Skeletal muscle satellite cell (primary cell): ENCODE measurements at regions not wholly inside any gene's neighbourhood (a gene's known extent, or its start where the extent isn't known, plus 50 kb on each side); places are given as distances from the start of the nearest gene placed in this dataset.
"Not testable (repeated sequence)": the region's sequence is repeated elsewhere in the genome, so short reads cannot be mapped to it uniquely, and the experiment has no call there.

Experiments
- H3K27me3 ChIP-seq: 2 replicates; pipeline ENCODE4 v1.7.0; 2013; ENCODE audit warnings: low read length; ENCODE audit not compliant: control insufficient read depth, insufficient read depth
- H3K36me3 ChIP-seq: 2 replicates; pipeline ENCODE4 v1.7.0; 2013; ENCODE audit warnings: mild to moderate bottlenecking, control low read depth, low read length; ENCODE audit not compliant: insufficient read depth
- H3K4me1 ChIP-seq: 2 replicates; pipeline ENCODE4 v1.7.0; 2013; ENCODE audit warnings: low read length; ENCODE audit not compliant: control insufficient read depth, insufficient read depth
- H3K4me2 ChIP-seq: 2 replicates; pipeline ENCODE4 v1.7.0; 2013; ENCODE audit warnings: mild to moderate bottlenecking, low read length
- H3K4me3 ChIP-seq: 2 replicates; pipeline ENCODE4 v1.7.0; 2013; ENCODE audit warnings: low read length
- H3K9ac ChIP-seq: 2 replicates; pipeline ENCODE4 v1.7.0; 2013; ENCODE audit warnings: mild to moderate bottlenecking, low read depth, low read length, moderate library complexity
- H3K9me3 ChIP-seq: replicated peaks from 2 replicates; pipeline ENCODE4 v1.7.0; 2013; ENCODE audit warnings: mild to moderate bottlenecking, control low read depth, low read length

- H3K36me3 ChIP-seq, H3K9ac ChIP-seq, H3K27me3 ChIP-seq, H3K4me3 ChIP-seq, H3K4me2 ChIP-seq, H3K4me1 ChIP-seq, H3K9me3 ChIP-seq: not testable (repeated sequence)
Measured at GRCh38 chr4:65998807-65999517, 328.7 kb upstream of the EPHA5 start.

GRCh38 chr4:65983061-65983460 is 312.8 kb upstream of the EPHA5 start:
- H3K9me3 ChIP-seq: no peaks in the 10 kb centered on the region
- H3K36me3 ChIP-seq: no peaks in the 10 kb centered on the region
- no peak overlapping the region for H3K9ac ChIP-seq

GRCh38 chr4:65976287-65976686 is 306.0 kb upstream of the EPHA5 start:
- no peaks in the 10 kb centered on the region for H3K36me3 ChIP-seq
- H3K27me3 ChIP-seq: no peaks in the 10 kb centered on the region
- H3K4me3 ChIP-seq: no peak overlapping the region
- H3K9ac ChIP-seq: no peak overlapping the region
- H3K4me1 ChIP-seq: no peaks in the 10 kb centered on the region
- H3K9me3 ChIP-seq: no peaks in the 10 kb centered on the region
- H3K4me2 ChIP-seq: no peak overlapping the region

More at GRCh38 chr4:65983061-65983460, 312.8 kb upstream of the EPHA5 start:
- H3K4me2 ChIP-seq: no peak overlapping the region
- no peaks in the 10 kb centered on the region for H3K4me1 ChIP-seq
- H3K4me3 ChIP-seq: no peak overlapping the region
- no peaks in the 10 kb centered on the region for H3K27me3 ChIP-seq

GRCh38 chr4:65973186-65973585 is 302.9 kb upstream of the EPHA5 start:
- no peaks in the 10 kb centered on the region for H3K36me3 ChIP-seq
- no peak overlapping the region for H3K9ac ChIP-seq
- no peaks in the 10 kb centered on the region for H3K4me1 ChIP-seq
- H3K4me3 ChIP-seq: no peak overlapping the region
- H3K4me2 ChIP-seq: no peak overlapping the region
- H3K9me3 ChIP-seq: no peaks in the 10 kb centered on the region
- no peaks in the 10 kb centered on the region for H3K27me3 ChIP-seq

GRCh38 chr4:65971686-65972085 is 301.4 kb upstream of the EPHA5 start:
- H3K4me2 ChIP-seq: no peak overlapping the region
- no peaks in the 10 kb centered on the region for H3K9me3 ChIP-seq
- H3K27me3 ChIP-seq: no peaks in the 10 kb centered on the region
- H3K9ac ChIP-seq: no peak overlapping the region
- no peaks in the 10 kb centered on the region for H3K4me1 ChIP-seq
- H3K36me3 ChIP-seq: no peaks in the 10 kb centered on the region
- no peak overlapping the region for H3K4me3 ChIP-seq

- no peak overlapping the region for H3K4me2 ChIP-seq
- no peaks in the 10 kb centered on the region for H3K36me3 ChIP-seq
- H3K4me3 ChIP-seq: no peak overlapping the region
- no peak overlapping the region for H3K9ac ChIP-seq
- H3K9me3 ChIP-seq: no peaks in the 10 kb centered on the region
- H3K4me1 ChIP-seq: no peaks in the 10 kb centered on the region
- no peaks in the 10 kb centered on the region for H3K27me3 ChIP-seq
Measured at GRCh38 chr4:65968831-65969558, 298.7 kb upstream of the EPHA5 start.

GRCh38 chr4:65960751-65961150 is 290.5 kb upstream of the EPHA5 start:
- Histone ChIP-seq H3K27me3 (no peaks in the 10 kb centered on the region), H3K9me3 (no peaks in the 10 kb centered on the region), H3K4me2 (no peak overlapping the region), H3K36me3 (no peaks in the 10 kb centered on the region), H3K4me1 (no peaks in the 10 kb centered on the region), H3K4me3 (no peak overlapping the region), H3K9ac (no peak overlapping the region)

GRCh38 chr4:65954416-65954815 is 284.1 kb upstream of the EPHA5 start:
- H3K4me2 ChIP-seq: no peak overlapping the region
- H3K36me3 ChIP-seq: no peaks in the 10 kb centered on the region
- no peak overlapping the region for H3K4me3 ChIP-seq
- no peaks in the 10 kb centered on the region for H3K27me3 ChIP-seq
- no peaks in the 10 kb centered on the region for H3K9me3 ChIP-seq
- H3K4me1 ChIP-seq: no peaks in the 10 kb centered on the region
- H3K9ac ChIP-seq: no peak overlapping the region

GRCh38 chr4:65951177-65951576 is 280.9 kb upstream of the EPHA5 start:
- Histone ChIP-seq H3K36me3 (no peaks in the 10 kb centered on the region), H3K9ac (no peak overlapping the region), H3K9me3 (no peaks in the 10 kb centered on the region), H3K4me1 (no peaks in the 10 kb centered on the region), H3K4me3 (no peak overlapping the region), H3K27me3 (no peaks in the 10 kb centered on the region), H3K4me2 (no peak overlapping the region)

GRCh38 chr4:65943076-65943475 is 272.8 kb upstream of the EPHA5 start:
- Histone ChIP-seq H3K4me1 (peaks cover 5% of the 10 kb centered on the region), H3K27me3 (no peaks in the 10 kb centered on the region), H3K4me2 (no peak overlapping the region), H3K9me3 (no peaks in the 10 kb centered on the region), H3K4me3 (no peak overlapping the region), H3K36me3 (no peaks in the 10 kb centered on the region), H3K9ac (no peak overlapping the region)

GRCh38 chr4:65924843-65925242 is 254.6 kb upstream of the EPHA5 start:
- Histone ChIP-seq H3K36me3 (no peaks in the 10 kb centered on the region), H3K27me3 (no peaks in the 10 kb centered on the region), H3K9ac (no peak overlapping the region), H3K4me2 (no peak overlapping the region), H3K4me1 (no peaks in the 10 kb centered on the region), H3K9me3 (no peaks in the 10 kb centered on the region), H3K4me3 (no peak overlapping the region)

- H3K36me3 ChIP-seq: no peaks in the 10 kb centered on the region
Measured at GRCh38 chr4:65923616-65924015, 253.3 kb upstream of the EPHA5 start.

More at GRCh38 chr4:65923616-65924015, 253.3 kb upstream of the EPHA5 start:
- H3K27me3 ChIP-seq: no peaks in the 10 kb centered on the region
- no peak overlapping the region for H3K9ac ChIP-seq
- H3K9me3 ChIP-seq: no peaks in the 10 kb centered on the region
- no peaks in the 10 kb centered on the region for H3K4me1 ChIP-seq
- no peak overlapping the region for H3K4me2 ChIP-seq
- no peak overlapping the region for H3K4me3 ChIP-seq
